Ishikawa (cell line): ENCODE measurements at regions not wholly inside any gene's neighbourhood (a gene's known extent, or its start where the extent isn't known, plus 50 kb on each side); places are given as distances from the start of the nearest gene placed in this dataset.
A peak's percentile ranks its signal among the peaks of the same experiment; 100 is the strongest.

Experiments
- CEBPB ChIP-seq: IDR thresholded peaks from 2 replicates; pipeline ENCODE4 v1.6.1; 2012
- CREB1 ChIP-seq: IDR thresholded peaks from 2 replicates; pipeline ENCODE4 v1.6.1; 2012; ENCODE audit warnings: low read depth
- EGR1 ChIP-seq: IDR thresholded peaks from 2 replicates; pipeline ENCODE4 v1.6.1; 2012
- EP300 ChIP-seq: IDR thresholded peaks from 2 replicates; pipeline ENCODE4 v1.6.1; 2012; ENCODE audit warnings: borderline replicate concordance
- FOXM1 ChIP-seq: IDR thresholded peaks from 2 replicates; pipeline ENCODE4 v1.6.1; 2012; ENCODE audit warnings: low read depth, borderline replicate concordance
- MAX ChIP-seq: IDR thresholded peaks from 2 replicates; pipeline ENCODE4 v1.6.1; 2012
- NFIC ChIP-seq: IDR thresholded peaks from 2 replicates; pipeline ENCODE4 v1.6.1; 2012
- RAD21 ChIP-seq: IDR thresholded peaks from 2 replicates; pipeline ENCODE4 v1.6.1; 2012; ENCODE audit warnings: low read depth
- REST ChIP-seq: IDR thresholded peaks from 2 replicates; pipeline ENCODE4 v1.6.1; 2012; ENCODE audit warnings: low read depth, mild to moderate bottlenecking
- TAF1 ChIP-seq: IDR thresholded peaks from 2 replicates; pipeline ENCODE4 v1.6.1; 2012; ENCODE audit warnings: low read depth, mild to moderate bottlenecking
- TCF12 ChIP-seq: IDR thresholded peaks from 2 replicates; pipeline ENCODE4 v1.6.1; 2012; ENCODE audit warnings: low read depth
- TEAD4 ChIP-seq: IDR thresholded peaks from 2 replicates; pipeline ENCODE4 v1.6.1; 2012
- YY1 ChIP-seq: IDR thresholded peaks from 2 replicates; pipeline ENCODE4 v1.6.1; 2012; ENCODE audit warnings: low read depth
- ZBTB7A ChIP-seq: IDR thresholded peaks from 2 replicates; pipeline ENCODE4 v1.6.1; 2012; ENCODE audit warnings: low read depth
- TF ChIP-seq, protein P1 (sequence below): IDR thresholded peaks from 2 replicates; pipeline ENCODE4 v1.6.1; 2012

DNA sequence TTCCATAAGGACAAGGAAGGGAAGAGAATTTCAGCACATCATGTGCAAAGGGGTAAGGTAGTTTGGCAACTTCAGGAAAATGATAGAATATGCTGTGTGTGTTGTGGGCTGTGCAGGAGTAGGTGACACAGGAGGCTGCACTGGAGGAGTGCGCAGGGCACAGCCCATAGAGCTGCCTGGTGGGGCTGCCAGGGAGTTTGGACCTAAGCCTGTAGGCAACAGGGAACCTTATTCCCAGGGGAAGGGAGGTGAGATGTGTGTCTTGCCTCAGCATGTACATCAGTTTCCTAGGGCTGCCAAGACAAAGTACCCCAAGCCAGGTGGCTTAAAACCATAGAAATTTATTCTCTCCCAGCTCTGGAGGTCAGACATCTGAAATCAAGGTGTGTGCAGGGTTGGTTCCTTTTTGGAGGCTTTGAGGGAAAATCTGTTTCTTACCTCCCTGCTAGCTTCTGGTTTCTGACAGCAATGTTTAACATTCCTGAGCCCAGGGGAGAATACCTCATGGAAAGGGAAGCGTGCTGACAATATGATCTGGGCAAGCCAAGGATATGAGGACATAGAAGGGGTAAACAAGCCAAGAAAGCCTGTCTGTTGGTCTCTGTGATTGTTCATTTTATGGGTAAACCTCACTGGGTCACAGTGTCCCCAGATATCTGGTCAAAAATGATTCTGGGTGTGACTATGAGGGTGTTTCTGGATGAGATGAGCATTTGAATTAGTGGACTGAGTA, 174.0 kb upstream of the NTF3 start:
- TF ChIP-seq EP300 (no peak), TAF1 (no peak), MAX (no peak), NFIC (no peak), FOXM1 (no peak), TCF12 (no peak), TEAD4 (no peak), CEBPB (no peak), ZBTB7A (no peak), RAD21 (no peak), YY1 (no peak), EGR1 (no peak), REST (no peak), CREB1 (no peak)
- TF ChIP-seq, protein P1, sequence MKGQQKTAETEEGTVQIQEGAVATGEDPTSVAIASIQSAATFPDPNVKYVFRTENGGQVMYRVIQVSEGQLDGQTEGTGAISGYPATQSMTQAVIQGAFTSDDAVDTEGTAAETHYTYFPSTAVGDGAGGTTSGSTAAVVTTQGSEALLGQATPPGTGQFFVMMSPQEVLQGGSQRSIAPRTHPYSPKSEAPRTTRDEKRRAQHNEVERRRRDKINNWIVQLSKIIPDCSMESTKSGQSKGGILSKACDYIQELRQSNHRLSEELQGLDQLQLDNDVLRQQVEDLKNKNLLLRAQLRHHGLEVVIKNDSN = no peak

DNA sequence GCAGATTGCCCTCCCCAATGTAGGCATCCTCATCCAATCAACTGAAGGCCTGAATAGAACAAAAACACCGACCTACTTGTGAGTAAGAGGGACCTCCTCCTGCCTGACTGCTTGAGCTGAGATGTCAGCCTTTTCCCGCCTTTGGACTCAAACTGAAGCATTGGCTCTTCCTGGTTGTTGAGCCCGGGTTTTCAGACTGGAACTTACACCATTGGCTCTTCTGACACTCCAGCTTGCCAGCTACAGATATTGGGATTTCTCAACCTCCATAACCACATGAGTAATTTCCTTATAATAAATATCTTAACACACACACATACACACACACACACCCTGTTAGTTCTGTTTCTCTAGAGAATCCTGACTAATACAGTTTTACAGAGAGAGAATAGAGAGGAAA, 173.4 kb upstream of the NTF3 start:
- TF ChIP-seq YY1 (no peak), TEAD4 (no peak), CEBPB (no peak), MAX (0 out of 2 replicates have a peak, but pooled peaks have one; percentile 22), FOXM1 (no peak), CREB1 (no peak), TAF1 (no peak)

DNA sequence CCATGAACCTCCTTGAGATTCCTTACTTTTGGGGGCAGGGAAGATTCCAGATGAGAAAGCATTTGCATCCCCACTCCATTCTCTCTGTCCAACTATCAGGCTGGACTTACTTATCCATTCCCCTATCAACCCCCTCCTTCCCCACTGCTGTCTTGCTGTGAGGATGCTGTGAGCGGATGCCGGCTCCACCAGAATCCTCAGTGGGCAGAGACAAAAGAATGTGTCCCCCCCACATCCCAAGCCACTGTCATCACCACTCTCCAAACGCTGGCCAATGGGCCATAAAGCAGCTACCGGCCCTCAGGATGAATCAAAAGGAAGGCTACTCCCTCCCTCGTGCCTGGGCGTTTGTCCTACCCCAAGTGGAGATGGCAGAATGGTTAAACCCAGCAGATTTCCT, 173.0 kb upstream of the NTF3 start:
- TF ChIP-seq, protein P1 = no peak
- TF ChIP-seq TEAD4 (no peak), YY1 (no peak), REST (no peak), MAX (no peak), CEBPB (no peak), EP300 (no peak), CREB1 (no peak)

DNA sequence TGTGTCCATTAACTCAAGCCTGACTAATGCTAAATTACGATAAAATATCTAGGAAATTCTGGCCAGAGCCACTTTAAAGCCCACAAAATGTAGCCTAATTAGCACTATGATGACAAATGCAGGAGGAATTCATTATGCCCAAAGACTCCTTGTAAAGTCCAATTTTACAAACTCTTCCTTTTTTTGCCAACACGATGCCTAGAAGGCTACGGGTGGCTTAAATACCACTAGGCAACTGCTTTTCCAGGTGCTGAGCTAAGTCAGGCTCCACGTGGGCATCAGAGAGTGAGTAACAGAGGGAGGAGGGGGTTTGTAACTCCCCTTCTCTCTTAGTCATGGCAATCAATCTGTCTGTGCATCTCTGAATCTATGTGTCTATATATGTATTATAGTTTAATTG, 172.4 kb upstream of the NTF3 start:
- TF ChIP-seq CREB1 = no peak
- TF ChIP-seq RAD21 = no peak

GRCh38 chr12:5260086-5260485, 171.8 kb upstream of the NTF3 start:
- TF ChIP-seq TCF12 = no peak
- TF ChIP-seq CREB1 = no peak
- TF ChIP-seq YY1 = no peak
- no peak for TF ChIP-seq FOXM1
- TF ChIP-seq RAD21 = no peak
- TF ChIP-seq TEAD4 = no peak
- TF ChIP-seq, protein P1 = no peak
- TF ChIP-seq TAF1 = no peak
- no peak for TF ChIP-seq MAX
- TF ChIP-seq NFIC = no peak

GRCh38 chr12:5260591-5261086, 171.3 kb upstream of the NTF3 start:
- TF ChIP-seq TCF12 = no peak
- TF ChIP-seq YY1 = no peak
- no peak for TF ChIP-seq MAX
- TF ChIP-seq EGR1 = no peak
